Fibroblast of pulmonary artery (primary cell): ENCODE measurements at regions not wholly inside any gene's neighbourhood (a gene's known extent, or its start where the extent isn't known, plus 50 kb on each side); places are given as distances from the start of the nearest gene placed in this dataset.

Source experiments
- DNase-seq: peaks from one replicate; pipeline ENCODE4 v3.0.0-alpha.2; 2010; ENCODE audit warnings: low read depth
- H3K4me3 ChIP-seq: replicated peaks from 2 replicates; pipeline ENCODE4 v1.5.1; 2011; ENCODE audit warnings: low read depth, mild to moderate bottlenecking, control low read depth, low read length, moderate library complexity
- CTCF ChIP-seq: IDR thresholded peaks from 2 replicates; pipeline ENCODE4 v1.5.1; 2011; ENCODE audit warnings: mild to moderate bottlenecking, control low read depth, low read length, inconsistent platforms; ENCODE audit errors: missing control alignments

DNA sequence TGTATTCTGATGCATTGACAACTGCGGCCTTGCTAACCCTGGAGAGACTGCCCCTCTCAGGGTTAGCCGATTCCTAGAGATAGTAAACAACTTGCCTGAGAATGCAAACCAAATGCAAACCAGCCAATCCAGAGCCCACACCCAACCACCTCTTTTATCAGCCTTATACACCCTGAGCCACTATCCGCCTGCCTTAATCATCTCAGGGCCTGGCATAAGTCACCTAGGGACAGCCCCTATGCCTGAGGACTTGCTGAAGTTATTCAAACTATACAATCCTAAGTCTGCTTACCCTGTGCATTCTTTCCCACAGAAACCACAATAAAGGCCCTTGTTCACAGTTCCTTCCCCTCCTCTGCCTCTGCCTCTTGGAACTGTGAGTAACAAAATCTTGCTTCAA is 177.2 kb downstream of the KCNA5 start:
- TF ChIP-seq CTCF, result no peak
- no peak for DNase-seq
- H3K4me3 ChIP-seq, result no peak overlapping the region

GRCh38 chr12:5222011-5222461 is 178.4 kb downstream of the KCNA5 start:
- no peak for TF ChIP-seq CTCF

GRCh38 chr12:5222729-5223128 is 179.1 kb downstream of the KCNA5 start:
- no peak overlapping the region for H3K4me3 ChIP-seq
- DNase-seq, result no peak
- no peak for TF ChIP-seq CTCF

More at GRCh38 chr12:5222011-5222461, 178.4 kb downstream of the KCNA5 start:
- DNase-seq, result no peak
- H3K4me3 ChIP-seq, result no peak overlapping the region

DNA sequence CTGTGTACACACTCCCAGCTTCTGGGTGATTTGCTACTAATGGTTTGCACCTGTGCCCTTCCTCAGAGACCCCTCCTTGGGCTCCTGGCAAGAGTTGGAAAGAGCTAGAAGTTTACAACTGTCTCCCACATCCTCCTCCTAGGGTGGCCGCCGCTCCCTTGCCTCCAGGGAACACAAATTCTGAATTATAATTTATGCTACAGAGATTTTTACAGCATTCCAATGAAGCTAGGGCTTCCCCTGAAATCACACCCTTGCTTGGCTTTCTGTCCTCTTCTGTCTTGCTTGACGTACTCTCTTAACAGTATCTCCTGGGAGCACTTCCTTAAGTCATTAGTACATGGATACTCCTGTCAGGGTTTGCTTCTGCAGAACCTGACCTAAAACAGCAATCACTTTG is 180.2 kb downstream of the KCNA5 start:
- TF ChIP-seq CTCF, result no peak

DNA sequence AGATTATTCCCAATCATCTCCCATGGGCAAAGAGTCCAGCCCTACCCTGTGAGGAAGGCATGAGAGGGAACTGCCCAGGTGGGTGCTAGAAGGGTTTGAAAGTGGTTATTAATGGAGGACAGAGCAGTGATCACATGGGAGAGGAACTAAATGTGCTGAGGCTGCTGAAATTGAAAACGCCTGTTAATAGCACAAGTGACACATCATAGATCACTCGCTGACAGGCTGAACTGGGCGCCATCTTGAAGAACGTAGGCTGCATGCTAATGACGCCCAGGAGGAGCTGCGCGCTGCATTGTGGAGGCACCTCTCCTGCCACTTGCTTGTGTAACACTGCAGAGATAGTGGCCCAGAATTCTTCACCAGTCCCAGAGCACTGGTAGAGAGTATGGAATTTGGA is 182.9 kb downstream of the KCNA5 start:
- no peak overlapping the region for H3K4me3 ChIP-seq
- no peak for TF ChIP-seq CTCF
- DNase-seq, result no peak

More for the DNA sequence above, 180.2 kb downstream of the KCNA5 start:
- DNase-seq, result no peak
- H3K4me3 ChIP-seq, result no peak overlapping the region

GRCh38 chr12:5227708-5228373 is 184.2 kb downstream of the KCNA5 start:
- DNase-seq, result no peak
- no peak for TF ChIP-seq CTCF
- H3K4me3 ChIP-seq, result no peak overlapping the region

DNA sequence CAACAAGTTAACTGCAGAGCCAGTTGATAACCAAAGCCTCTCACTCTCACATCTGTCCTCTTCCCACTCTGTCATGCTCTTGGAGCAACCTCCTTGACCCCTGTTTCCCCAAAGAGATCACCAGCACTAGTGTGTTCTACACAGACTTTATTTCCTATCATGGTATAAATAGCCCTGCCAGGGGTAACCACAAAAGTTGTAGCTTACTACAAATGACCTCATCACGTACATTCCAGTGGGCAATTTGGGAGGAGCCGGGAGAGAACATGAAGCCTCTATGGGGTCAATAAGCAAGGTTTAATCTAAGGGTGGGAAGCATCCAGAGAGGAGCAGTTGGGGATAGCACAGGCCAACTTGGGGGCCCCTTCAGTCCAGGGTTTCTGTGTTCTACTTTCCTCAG is 186.5 kb downstream of the KCNA5 start:
- TF ChIP-seq CTCF, result no peak
- no peak for DNase-seq
- no peak overlapping the region for H3K4me3 ChIP-seq
